ENCODE measurements at regions not wholly inside any gene's neighbourhood (a gene's known extent, or its start where the extent isn't known, plus 50 kb on each side); places are given as distances from the start of the nearest gene placed in this dataset.

DNA sequence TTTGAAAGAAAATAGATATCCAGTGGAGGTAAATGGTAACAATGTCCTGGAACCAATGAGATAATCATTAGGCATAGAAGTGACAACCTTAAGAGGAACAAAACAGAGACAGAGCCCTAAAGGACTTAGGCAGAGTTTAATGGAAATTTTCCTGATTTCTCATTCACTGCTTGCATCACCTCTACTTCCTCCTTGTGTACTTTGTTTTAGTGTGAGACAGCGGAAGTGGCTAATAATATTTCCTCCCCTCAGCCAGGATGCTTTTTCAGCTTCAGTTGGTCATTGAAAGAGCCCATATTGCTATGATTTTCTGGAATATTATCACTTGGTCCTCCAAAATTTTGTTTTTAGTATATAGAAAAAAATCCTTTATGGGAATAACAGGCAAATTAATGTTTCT is 153.4 kb upstream of the MPDZ start:
- CTCF ChIA-PET: no interaction called here

DNA sequence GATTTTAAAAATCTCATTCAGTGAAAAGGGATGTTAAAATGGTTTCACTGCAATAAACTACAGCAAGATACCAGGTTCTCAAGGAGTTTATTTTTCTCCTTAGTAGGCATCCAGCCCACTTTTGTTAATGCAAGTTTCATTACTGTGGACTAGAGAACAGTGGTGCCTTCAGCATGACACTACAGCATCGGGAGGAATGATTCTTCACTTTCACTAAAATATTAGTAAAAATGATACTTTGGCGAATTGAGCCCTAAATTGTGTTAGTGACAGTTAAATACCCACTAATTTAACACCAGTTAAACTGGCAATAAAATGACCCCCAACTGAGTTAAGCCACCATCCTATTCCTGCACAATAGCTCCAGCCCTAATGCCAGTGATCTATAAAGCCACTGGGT is 152.2 kb upstream of the MPDZ start:
- Histone ChIP-seq H3K36me3 (ENCODE audit: control insufficient read depth in 2 of 2, insufficient read depth in 2 of 2, low read length in 1 of 2) (no peaks in the 10 kb centered on the region), H3K79me2 (ENCODE audit: control insufficient read depth, insufficient read depth, low read length) (no peaks in the 10 kb centered on the region), H3K27ac (ENCODE audit: control insufficient read depth, insufficient read depth) (no peak overlapping the region), H3K27me3 (replicated peaks in 1 of 2; ENCODE audit: control insufficient read depth in 2 of 2, insufficient read depth in 2 of 2, low read length in 1 of 2) (no peaks in the 10 kb centered on the region; a peak in 1 of 4 replicates), H3K9me3 (replicated peaks; ENCODE audit: control insufficient read depth, insufficient read depth, low read length) (no peaks in the 10 kb centered on the region), H3K4me3 (no peak overlapping the region), H2AFZ (ENCODE audit: control insufficient read depth, low read depth, low read length) (no peak overlapping the region), H3K4me1 (ENCODE audit: control insufficient read depth, insufficient read depth, low read length) (no peaks in the 10 kb centered on the region), H3K9ac (ENCODE audit: control insufficient read depth, insufficient read depth, low read length) (no peak overlapping the region), H3K4me2 (ENCODE audit: control insufficient read depth, insufficient read depth) (no peak overlapping the region), H4K20me1 (ENCODE audit: control insufficient read depth, insufficient read depth) (no peaks in the 10 kb centered on the region)
- ChIA-PET CTCF (interaction anchor here (5.1 kb wide), 1 partner anchor 996 kb away, joined by 41 read pairs; no protein-coding TSS in a partner anchor), SMC1A (ENCODE audit: uncharacterized antibody, unreplicated experiment) (interaction anchor here (1.0 kb wide), 1 partner anchor 995 kb away, joined by 3 read pairs; no protein-coding TSS in a partner anchor), RAD21 (ENCODE audit: unreplicated experiment) (no interaction called here), POLR2A (no interaction called here)
- no peak for FAIRE-seq
- no TSS peak for BruUV-seq (replicated peaks)
- no peak for DNase-seq (ENCODE audit: low read depth, low spot score)
- in situ Hi-C loops (cut with MboI) (no loop called here), intact Hi-C loops (cut with micrococcal nuclease; ENCODE audit: unreplicated experiment) (no loop called here)
- 19% methylated on average over 2 of the region's 2 CpGs for WGBS (ENCODE audit: insufficient coverage, insufficient replicate concordance, low lambda C conversion rate, missing lambda C conversion rate)
- ATAC-seq: no peak
- TF ChIP-seq KLF5 (IDR thresholded peaks at IDR 0.05; ENCODE audit: partially characterized antibody): no peak
- TF ChIP-seq ESRRA (IDR thresholded peaks at IDR 0.05; ENCODE audit: low read length): no peak
- no peak for TF ChIP-seq DPF2 (IDR thresholded peaks at IDR 0.05)
- no peak for TF ChIP-seq TCF7 (IDR thresholded peaks at IDR 0.05; ENCODE audit: borderline replicate concordance)
- no peak for TF ChIP-seq CREM (IDR thresholded peaks at IDR 0.05; ENCODE audit: low read depth)
- no peak for TF ChIP-seq ZNF384 (IDR thresholded peaks at IDR 0.05; ENCODE audit: borderline replicate concordance, low read depth, low read length)
- TF ChIP-seq SIX5 (IDR thresholded peaks at IDR 0.05; ENCODE audit: low read depth, low read length, severe bottlenecking): no peak
- TF ChIP-seq MTA2 (IDR thresholded peaks at IDR 0.05; ENCODE audit: low read depth): no peak
- no peak for TF ChIP-seq HSF1 (IDR thresholded peaks at IDR 0.05; ENCODE audit: low read depth, low read length)
- TF ChIP-seq SRF (IDR thresholded peaks at IDR 0.05; ENCODE audit: low read depth in 2 of 2, low read length in 2 of 2): no peak
- TF ChIP-seq E4F1 (IDR thresholded peaks at IDR 0.05; ENCODE audit: borderline replicate concordance, partially characterized antibody): no peak
- no peak for TF ChIP-seq JUNB (IDR thresholded peaks at IDR 0.05)

More for the DNA sequence above, 153.4 kb upstream of the MPDZ start:
- Histone ChIP-seq H3K4me1 (ENCODE audit: control insufficient read depth, insufficient read depth, low read length) (no peaks in the 10 kb centered on the region), H3K9me3 (replicated peaks; ENCODE audit: control insufficient read depth, insufficient read depth, low read length) (no peaks in the 10 kb centered on the region), H3K36me3 (ENCODE audit: control insufficient read depth in 2 of 2, insufficient read depth in 2 of 2, low read length in 1 of 2) (no peaks in the 10 kb centered on the region), H4K20me1 (ENCODE audit: control insufficient read depth, insufficient read depth) (no peaks in the 10 kb centered on the region), H3K9ac (ENCODE audit: control insufficient read depth, insufficient read depth, low read length) (no peak overlapping the region), H3K4me3 (no peak overlapping the region), H3K79me2 (ENCODE audit: control insufficient read depth, insufficient read depth, low read length) (no peaks in the 10 kb centered on the region), H2AFZ (ENCODE audit: control insufficient read depth, low read depth, low read length) (no peak overlapping the region), H3K4me2 (ENCODE audit: control insufficient read depth, insufficient read depth) (no peak overlapping the region), H3K27ac (ENCODE audit: control insufficient read depth, insufficient read depth) (no peak overlapping the region), H3K27me3 (replicated peaks in 1 of 2; ENCODE audit: control insufficient read depth in 2 of 2, insufficient read depth in 2 of 2, low read length in 1 of 2) (no peaks in the 10 kb centered on the region; a peak in 1 of 4 replicates)
- intact Hi-C loops (cut with micrococcal nuclease; ENCODE audit: unreplicated experiment): no loop called here
- ATAC-seq (no peak), DNase-seq (ENCODE audit: low read depth, low spot score) (no peak), FAIRE-seq (no peak)
- ChIA-PET POLR2A (no interaction called here), RAD21 (ENCODE audit: unreplicated experiment) (no interaction called here), SMC1A (ENCODE audit: uncharacterized antibody, unreplicated experiment) (no interaction called here)
- TF ChIP-seq TARDBP (IDR thresholded peaks at IDR 0.05; ENCODE audit: borderline replicate concordance) (no peak), TCF3 (IDR thresholded peaks at IDR 0.05; ENCODE audit: borderline replicate concordance, insufficient read depth, low read depth, low read length) (no peak), ZNF24 (IDR thresholded peaks at IDR 0.05) (no peak), NFIC (IDR thresholded peaks at IDR 0.05; ENCODE audit: low read depth, low read length) (no peak), RFX5 (IDR thresholded peaks at IDR 0.05; ENCODE audit: low read depth, low read length) (no peak), ZNF384 (IDR thresholded peaks at IDR 0.05; ENCODE audit: borderline replicate concordance, low read depth, low read length) (no peak), PAX8 (IDR thresholded peaks at IDR 0.05) (no peak), TCF7 (IDR thresholded peaks at IDR 0.05; ENCODE audit: borderline replicate concordance) (no peak), ETV6 (conservative IDR thresholded peaks at IDR 0.05 in 1 of 2, IDR thresholded peaks at IDR 0.05 in 1 of 2; ENCODE audit: borderline replicate concordance in 1 of 2, low read depth in 1 of 2) (no peak)
- in situ Hi-C loops (cut with MboI): no loop called here
- BruUV-seq (replicated peaks): no TSS peak
- 38% methylated on average over 1 of the region's 1 CpG for WGBS (ENCODE audit: insufficient coverage, insufficient replicate concordance, low lambda C conversion rate, missing lambda C conversion rate)
